ENCODE measurements at regions not wholly inside any gene's neighbourhood (a gene's known extent, or its start where the extent isn't known, plus 50 kb on each side); places are given as distances from the start of the nearest gene placed in this dataset.
"Not testable (repeated sequence)": the region's sequence is repeated elsewhere in the genome, so short reads cannot be mapped to it uniquely, and the experiment has no call there.

- no peak for ATAC-seq
- ChIA-PET CTCF (no interaction called here), POLR2A (no interaction called here)
Measured at GRCh38 chr2:226540204-226540994, 259.2 kb downstream of the IRS1 start.

GRCh38 chr2:226536410-226536809 is 263.2 kb downstream of the IRS1 start:
- no peak for FAIRE-seq
- ChIA-PET CTCF (interaction anchor here (0.9 kb wide), 1 partner anchor 13 kb away, joined by 3 read pairs; no protein-coding TSS in a partner anchor), POLR2A (no interaction called here)
- H3K4me3 ChIP-seq: no peak overlapping the region
- no peak overlapping the region for H3K27ac ChIP-seq
- no peak overlapping the region for H3K4me2 ChIP-seq
- no peak for DNase-seq (ENCODE audit: low read depth in 1 of 2, low spot score in 1 of 2)
- no peaks in the 10 kb centered on the region for H3K4me1 ChIP-seq
- no peak for ATAC-seq
- no peaks in the 10 kb centered on the region for H3K9me3 ChIP-seq
- WGBS (ENCODE audit: missing lambda C conversion rate): 94% methylated on average over 7 of the region's 7 CpGs
- TF ChIP-seq NFE2L2 (conservative IDR thresholded peaks at IDR 0.05; ENCODE audit: low read length) (no peak), EP300 (IDR thresholded peaks at IDR 0.05) (no peak)
- TF ChIP-seq, protein P1, sequence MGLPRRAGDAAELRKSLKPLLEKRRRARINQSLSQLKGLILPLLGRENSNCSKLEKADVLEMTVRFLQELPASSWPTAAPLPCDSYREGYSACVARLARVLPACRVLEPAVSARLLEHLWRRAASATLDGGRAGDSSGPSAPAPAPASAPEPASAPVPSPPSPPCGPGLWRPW (IDR thresholded peaks at IDR 0.05): no peak

More at GRCh38 chr2:226540204-226540994, 259.2 kb downstream of the IRS1 start:
- Histone ChIP-seq H3K4me2 (no peak overlapping the region), H3K4me1 (no peaks in the 10 kb centered on the region), H3K4me3 (no peak overlapping the region), H3K9me3 (peaks cover 5% of the 10 kb centered on the region; the same call in 1 of the 3 replicates), H3K27ac (no peak overlapping the region)
- 67% methylated on average over 3 of the region's 3 CpGs for WGBS (ENCODE audit: missing lambda C conversion rate)
- no peak for TF ChIP-seq KDM5A (IDR thresholded peaks at IDR 0.05)
- TF ChIP-seq HOXB5 (CRISPR knock-in tag; IDR thresholded peaks at IDR 0.05): no peak
- TF ChIP-seq FOSB (CRISPR knock-in tag; IDR thresholded peaks at IDR 0.05): no peak
- TF ChIP-seq MAZ (IDR thresholded peaks at IDR 0.05; ENCODE audit: borderline replicate concordance, low read depth, low read length): no peak
- TF ChIP-seq, protein P2, sequence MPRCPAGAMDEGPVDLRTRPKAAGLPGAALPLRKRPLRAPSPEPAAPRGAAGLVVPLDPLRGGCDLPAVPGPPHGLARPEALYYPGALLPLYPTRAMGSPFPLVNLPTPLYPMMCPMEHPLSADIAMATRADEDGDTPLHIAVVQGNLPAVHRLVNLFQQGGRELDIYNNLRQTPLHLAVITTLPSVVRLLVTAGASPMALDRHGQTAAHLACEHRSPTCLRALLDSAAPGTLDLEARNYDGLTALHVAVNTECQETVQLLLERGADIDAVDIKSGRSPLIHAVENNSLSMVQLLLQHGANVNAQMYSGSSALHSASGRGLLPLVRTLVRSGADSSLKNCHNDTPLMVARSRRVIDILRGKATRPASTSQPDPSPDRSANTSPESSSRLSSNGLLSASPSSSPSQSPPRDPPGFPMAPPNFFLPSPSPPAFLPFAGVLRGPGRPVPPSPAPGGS (IDR thresholded peaks at IDR 0.05): no peak
- TF ChIP-seq GATA3 (IDR thresholded peaks at IDR 0.05; ENCODE audit: borderline replicate concordance): no peak
- no peak for TF ChIP-seq HOXA7 (CRISPR knock-in tag; IDR thresholded peaks at IDR 0.05)
- TF ChIP-seq, protein P3, sequence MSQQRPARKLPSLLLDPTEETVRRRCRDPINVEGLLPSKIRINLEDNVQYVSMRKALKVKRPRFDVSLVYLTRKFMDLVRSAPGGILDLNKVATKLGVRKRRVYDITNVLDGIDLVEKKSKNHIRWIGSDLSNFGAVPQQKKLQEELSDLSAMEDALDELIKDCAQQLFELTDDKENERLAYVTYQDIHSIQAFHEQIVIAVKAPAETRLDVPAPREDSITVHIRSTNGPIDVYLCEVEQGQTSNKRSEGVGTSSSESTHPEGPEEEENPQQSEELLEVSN (IDR thresholded peaks at IDR 0.05; ENCODE audit: borderline replicate concordance, low read depth): no peak
- no peak for TF ChIP-seq EP300 (IDR thresholded peaks at IDR 0.05)
- no peak for TF ChIP-seq CBX8 (IDR thresholded peaks at IDR 0.05)
- TF ChIP-seq JUNB (IDR thresholded peaks at IDR 0.05): no peak
- no peak for TF ChIP-seq PBX3 (IDR thresholded peaks at IDR 0.05)
- TF ChIP-seq NFE2L2 (conservative IDR thresholded peaks at IDR 0.05; ENCODE audit: low read length): no peak
- TF ChIP-seq FOXS1 (CRISPR knock-in tag; IDR thresholded peaks at IDR 0.05): no peak
- TF ChIP-seq, protein P4, sequence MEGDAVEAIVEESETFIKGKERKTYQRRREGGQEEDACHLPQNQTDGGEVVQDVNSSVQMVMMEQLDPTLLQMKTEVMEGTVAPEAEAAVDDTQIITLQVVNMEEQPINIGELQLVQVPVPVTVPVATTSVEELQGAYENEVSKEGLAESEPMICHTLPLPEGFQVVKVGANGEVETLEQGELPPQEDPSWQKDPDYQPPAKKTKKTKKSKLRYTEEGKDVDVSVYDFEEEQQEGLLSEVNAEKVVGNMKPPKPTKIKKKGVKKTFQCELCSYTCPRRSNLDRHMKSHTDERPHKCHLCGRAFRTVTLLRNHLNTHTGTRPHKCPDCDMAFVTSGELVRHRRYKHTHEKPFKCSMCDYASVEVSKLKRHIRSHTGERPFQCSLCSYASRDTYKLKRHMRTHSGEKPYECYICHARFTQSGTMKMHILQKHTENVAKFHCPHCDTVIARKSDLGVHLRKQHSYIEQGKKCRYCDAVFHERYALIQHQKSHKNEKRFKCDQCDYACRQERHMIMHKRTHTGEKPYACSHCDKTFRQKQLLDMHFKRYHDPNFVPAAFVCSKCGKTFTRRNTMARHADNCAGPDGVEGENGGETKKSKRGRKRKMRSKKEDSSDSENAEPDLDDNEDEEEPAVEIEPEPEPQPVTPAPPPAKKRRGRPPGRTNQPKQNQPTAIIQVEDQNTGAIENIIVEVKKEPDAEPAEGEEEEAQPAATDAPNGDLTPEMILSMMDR (IDR thresholded peaks at IDR 0.05): no peak
- TF ChIP-seq RARB (CRISPR knock-in tag; IDR thresholded peaks at IDR 0.05): no peak
- no peak for TF ChIP-seq MYC (IDR thresholded peaks at IDR 0.05; ENCODE audit: borderline replicate concordance, low read length)
- TF ChIP-seq NR3C1 (IDR thresholded peaks at IDR 0.05): no peak
- no peak for TF ChIP-seq BHLHE40 (IDR thresholded peaks at IDR 0.05; ENCODE audit: low read depth, low read length)
- no peak for TF ChIP-seq KDM1A (IDR thresholded peaks at IDR 0.05; ENCODE audit: low read depth)
- FAIRE-seq (no peak), DNase-seq (ENCODE audit: low read depth in 1 of 2, low spot score in 1 of 2) (no peak)

DNA sequence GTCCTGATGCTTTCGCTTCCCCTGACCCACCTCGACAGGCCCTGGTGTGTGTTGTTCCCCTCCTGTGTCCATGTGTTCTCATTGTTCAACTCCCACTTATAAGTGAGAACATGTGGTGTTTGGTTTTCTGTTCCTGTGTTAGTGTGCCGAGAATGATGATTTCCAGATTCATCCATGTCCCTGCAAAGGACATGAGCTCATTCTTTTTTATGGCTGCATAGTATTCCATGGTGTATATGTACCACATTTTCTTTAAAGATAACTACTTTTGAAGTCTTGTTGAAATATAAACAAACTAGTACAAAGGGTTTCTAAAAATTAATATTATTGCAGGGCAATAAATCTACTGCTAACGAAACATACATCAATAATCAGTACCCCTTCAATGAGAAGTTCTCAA is 266.6 kb downstream of the IRS1 start:
- POLR2A ChIA-PET; FAIRE-seq; H3K4me2 ChIP-seq; CTCF ChIA-PET; H3K27ac ChIP-seq; H3K9me3 ChIP-seq; H3K4me1 ChIP-seq; ATAC-seq; DNase-seq (ENCODE audit: low read depth in 1 of 2, low spot score in 1 of 2); H3K4me3 ChIP-seq: not testable (repeated sequence)
- 60% methylated on average over 4 of the region's 4 CpGs for WGBS (ENCODE audit: missing lambda C conversion rate)

Data from A549 (cell line).